ENCODE measurements at regions not wholly inside any gene's neighbourhood (a gene's known extent, or its start where the extent isn't known, plus 50 kb on each side); places are given as distances from the start of the nearest gene placed in this dataset.

DNA sequence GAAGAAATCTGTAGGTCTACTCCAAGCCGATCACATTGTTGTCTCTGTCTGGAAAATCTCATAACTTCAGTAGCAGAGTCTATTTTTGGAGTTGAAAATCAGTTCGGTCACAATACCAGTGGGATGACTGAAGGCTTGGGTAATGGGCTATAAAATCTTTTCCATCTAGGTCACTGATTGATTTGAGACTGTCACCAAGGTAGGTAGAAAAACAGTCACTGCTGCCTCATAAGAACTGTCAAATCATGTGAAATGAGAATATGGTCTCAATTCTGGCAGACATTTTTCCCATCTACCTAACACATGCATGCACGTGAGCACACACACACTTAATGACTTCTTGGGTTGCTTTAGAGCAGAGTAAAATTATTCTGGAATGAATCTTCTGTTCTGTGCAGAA is 1162.8 kb upstream of the CITED2 start:
- no peak for TF ChIP-seq POLR2A (IDR thresholded peaks at IDR 0.05)
- TF ChIP-seq, protein P1, sequence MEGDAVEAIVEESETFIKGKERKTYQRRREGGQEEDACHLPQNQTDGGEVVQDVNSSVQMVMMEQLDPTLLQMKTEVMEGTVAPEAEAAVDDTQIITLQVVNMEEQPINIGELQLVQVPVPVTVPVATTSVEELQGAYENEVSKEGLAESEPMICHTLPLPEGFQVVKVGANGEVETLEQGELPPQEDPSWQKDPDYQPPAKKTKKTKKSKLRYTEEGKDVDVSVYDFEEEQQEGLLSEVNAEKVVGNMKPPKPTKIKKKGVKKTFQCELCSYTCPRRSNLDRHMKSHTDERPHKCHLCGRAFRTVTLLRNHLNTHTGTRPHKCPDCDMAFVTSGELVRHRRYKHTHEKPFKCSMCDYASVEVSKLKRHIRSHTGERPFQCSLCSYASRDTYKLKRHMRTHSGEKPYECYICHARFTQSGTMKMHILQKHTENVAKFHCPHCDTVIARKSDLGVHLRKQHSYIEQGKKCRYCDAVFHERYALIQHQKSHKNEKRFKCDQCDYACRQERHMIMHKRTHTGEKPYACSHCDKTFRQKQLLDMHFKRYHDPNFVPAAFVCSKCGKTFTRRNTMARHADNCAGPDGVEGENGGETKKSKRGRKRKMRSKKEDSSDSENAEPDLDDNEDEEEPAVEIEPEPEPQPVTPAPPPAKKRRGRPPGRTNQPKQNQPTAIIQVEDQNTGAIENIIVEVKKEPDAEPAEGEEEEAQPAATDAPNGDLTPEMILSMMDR (IDR thresholded peaks at IDR 0.05) = no peak

Measured in Peyer's patch (tissue), 4 donors.